Fibroblast of lung (primary cell): ENCODE measurements at regions not wholly inside any gene's neighbourhood (a gene's known extent, or its start where the extent isn't known, plus 50 kb on each side); places are given as distances from the start of the nearest gene placed in this dataset.

Experiments used
- CTCF ChIP-seq, 2 donors: IDR thresholded peaks in 1 of 2; conservative IDR thresholded peaks in 1 of 2; 1 replicate in 1 of 2; 2 replicates in 1 of 2; pipeline ENCODE4 v1.5.1; 2011 to 2012; ENCODE audit warnings: low read length in 2 of 2, control low read depth in 1 of 2, inconsistent platforms in 1 of 2, low read depth in 1 of 2, mild to moderate bottlenecking in 1 of 2
- EZH2 ChIP-seq: IDR thresholded peaks from 2 replicates; pipeline ENCODE4 v1.5.1; 2012; ENCODE audit warnings: low read length, control low read depth, mild to moderate bottlenecking; ENCODE audit errors: missing control alignments

- TF ChIP-seq CTCF (conservative IDR thresholded peaks at IDR 0.05 in 1 of 2, IDR thresholded peaks at IDR 0.05 in 1 of 2; ENCODE audit: low read depth in 1 of 2, low read length in 2 of 2) = no peak
- TF ChIP-seq EZH2 = no peak
Measured at GRCh38 chr14:86513056-86513455, 983.1 kb downstream of the FLRT2 start.
